Breast epithelium (tissue), 4 donors: ENCODE measurements at regions not wholly inside any gene's neighbourhood (a gene's known extent, or its start where the extent isn't known, plus 50 kb on each side); places are given as distances from the start of the nearest gene placed in this dataset.
"Not testable (repeated sequence)": the region's sequence is repeated elsewhere in the genome, so short reads cannot be mapped to it uniquely, and the experiment has no call there.

ENCODE experiments used
- DNase-seq, 2 donors: peaks; one replicate each; pipeline ENCODE4 v3.0.0-alpha.2; 2019; ENCODE audit warnings: low spot score in 2 of 2
- H3K27ac ChIP-seq, 2 donors: fragments of 200-600 bp; sonication (generic) in 1 of 2; one replicate each; pipeline ENCODE4 v1.5.1; 2016 to 2019; ENCODE audit warnings: mild to moderate bottlenecking in 1 of 2
- H3K27me3 ChIP-seq, 2 donors: fragments of 200-600 bp; sonication (generic) in 1 of 2; one replicate each; pipeline versions ENCODE4 v1.5.1 to v1.6.0; 2017 to 2019; ENCODE audit warnings: control low read depth in 1 of 2, mild to moderate bottlenecking in 1 of 2
- H3K36me3 ChIP-seq: fragments of 200-600 bp; one replicate; pipeline ENCODE4 v1.5.1; 2019
- H3K4me1 ChIP-seq, 2 donors: fragments of 200-600 bp; sonication (generic); one replicate each; pipeline ENCODE4 v1.5.1; 2016 to 2019; ENCODE audit warnings: control low read depth in 1 of 2
- H3K4me3 ChIP-seq, 3 donors: fragments of 200-600 bp; sonication (generic); 1 replicate in 2 of 3; 2 replicates in 1 of 3; pipeline ENCODE4 v1.5.1; 2016 to 2019; ENCODE audit warnings: mild to moderate bottlenecking in 3 of 3, moderate library complexity in 2 of 3
- H3K9me3 ChIP-seq, 2 donors: fragments of 200-600 bp; sonication (generic) in 1 of 2; one replicate each; pipeline ENCODE4 v1.5.1; 2016 to 2019; ENCODE audit warnings: control low read depth in 1 of 2
- POLR2A ChIP-seq: fragments of 450-650 bp; IDR thresholded peaks from one replicate; pipeline ENCODE4 v1.6.1; 2016; ENCODE audit warnings: antibody characterized with exemption, mild to moderate bottlenecking, moderate library complexity
- POLR2AphosphoS5 ChIP-seq, 3 donors: sonication (generic); formaldehyde crosslinking; IDR thresholded peaks; one replicate each; pipeline ENCODE4 v1.6.1; 2017; ENCODE audit warnings: antibody characterized with exemption in 3 of 3
- intact Hi-C: fragments of 100-400 bp; cut with DNase I; formaldehyde crosslinking; loops from one replicate; pipeline ENCODE4 v1.15.1; 2023; ENCODE audit warnings: low total_unique reads
- TF ChIP-seq, protein P1 (sequence below), 3 donors: fragments of 450-650 bp; IDR thresholded peaks; one replicate each; pipeline ENCODE4 v1.5.1; 2016 to 2017; ENCODE audit warnings: antibody characterized with exemption in 3 of 3, mild to moderate bottlenecking in 3 of 3, moderate library complexity in 3 of 3

DNA sequence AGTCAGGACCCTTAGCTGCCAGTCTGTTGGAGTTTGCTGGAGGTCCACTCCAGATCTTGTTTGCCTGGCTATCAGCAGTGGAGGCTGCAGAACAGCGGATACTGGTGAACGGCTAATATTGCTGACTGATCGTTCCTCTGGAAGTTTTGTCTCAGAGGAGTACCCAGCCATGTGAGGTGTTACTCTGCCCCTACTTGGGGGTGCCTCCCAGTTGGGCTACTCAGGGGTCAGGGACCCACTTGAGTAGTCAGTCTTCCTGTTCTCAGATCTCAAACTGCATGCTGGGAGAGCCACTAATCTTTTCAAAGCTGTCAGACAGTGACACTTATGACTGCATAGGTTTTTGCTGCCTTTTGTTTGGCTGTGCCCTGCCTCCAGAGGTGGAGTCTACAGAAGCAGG, 160.5 kb downstream of the OR4A47 start:
- H3K4me3 ChIP-seq, H3K27ac ChIP-seq, DNase-seq, intact Hi-C loops, H3K36me3 ChIP-seq, H3K27me3 ChIP-seq, H3K4me1 ChIP-seq: not testable (repeated sequence)
- peaks cover 5 to 34% of the 10 kb centered on the region in 2 donors for H3K9me3 ChIP-seq

DNA sequence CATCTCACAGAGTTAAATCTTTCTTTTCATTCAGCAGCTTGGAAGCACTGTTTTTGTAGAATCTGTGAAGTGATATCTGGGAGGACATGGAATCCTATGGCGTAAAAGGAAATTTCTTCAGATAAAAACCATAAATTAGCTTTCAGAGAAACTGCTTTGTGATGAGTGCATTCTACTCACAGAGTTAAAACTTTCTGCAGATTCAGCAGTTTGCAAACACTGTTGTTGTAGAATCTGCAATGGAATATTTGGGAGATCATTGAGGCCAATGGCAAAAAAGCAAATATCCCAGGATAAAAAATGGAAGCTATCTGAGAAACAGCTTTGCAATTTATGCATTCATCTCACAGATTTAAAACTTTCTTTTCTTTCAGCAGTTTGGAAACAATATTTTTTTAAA, 180.6 kb downstream of the OR4A47 start:
- intact Hi-C loops, result no loop called here
- peaks cover 30 to 97% of the 10 kb centered on the region in 2 donors for H3K9me3 ChIP-seq
- DNase-seq, result no peak
- H3K36me3 ChIP-seq, result no peaks in the 10 kb centered on the region
- H3K27me3 ChIP-seq, result no peaks in the 10 kb centered on the region
- no peaks in the 10 kb centered on the region for H3K4me1 ChIP-seq
- no peak overlapping the region for H3K27ac ChIP-seq
- H3K4me3 ChIP-seq, result no peak overlapping the region
- TF ChIP-seq POLR2A (no peak), POLR2AphosphoS5 (IDR thresholded peaks at IDR 0.05) (no peak)
- TF ChIP-seq, protein P1, sequence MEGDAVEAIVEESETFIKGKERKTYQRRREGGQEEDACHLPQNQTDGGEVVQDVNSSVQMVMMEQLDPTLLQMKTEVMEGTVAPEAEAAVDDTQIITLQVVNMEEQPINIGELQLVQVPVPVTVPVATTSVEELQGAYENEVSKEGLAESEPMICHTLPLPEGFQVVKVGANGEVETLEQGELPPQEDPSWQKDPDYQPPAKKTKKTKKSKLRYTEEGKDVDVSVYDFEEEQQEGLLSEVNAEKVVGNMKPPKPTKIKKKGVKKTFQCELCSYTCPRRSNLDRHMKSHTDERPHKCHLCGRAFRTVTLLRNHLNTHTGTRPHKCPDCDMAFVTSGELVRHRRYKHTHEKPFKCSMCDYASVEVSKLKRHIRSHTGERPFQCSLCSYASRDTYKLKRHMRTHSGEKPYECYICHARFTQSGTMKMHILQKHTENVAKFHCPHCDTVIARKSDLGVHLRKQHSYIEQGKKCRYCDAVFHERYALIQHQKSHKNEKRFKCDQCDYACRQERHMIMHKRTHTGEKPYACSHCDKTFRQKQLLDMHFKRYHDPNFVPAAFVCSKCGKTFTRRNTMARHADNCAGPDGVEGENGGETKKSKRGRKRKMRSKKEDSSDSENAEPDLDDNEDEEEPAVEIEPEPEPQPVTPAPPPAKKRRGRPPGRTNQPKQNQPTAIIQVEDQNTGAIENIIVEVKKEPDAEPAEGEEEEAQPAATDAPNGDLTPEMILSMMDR (IDR thresholded peaks at IDR 0.05), result no peak

DNA sequence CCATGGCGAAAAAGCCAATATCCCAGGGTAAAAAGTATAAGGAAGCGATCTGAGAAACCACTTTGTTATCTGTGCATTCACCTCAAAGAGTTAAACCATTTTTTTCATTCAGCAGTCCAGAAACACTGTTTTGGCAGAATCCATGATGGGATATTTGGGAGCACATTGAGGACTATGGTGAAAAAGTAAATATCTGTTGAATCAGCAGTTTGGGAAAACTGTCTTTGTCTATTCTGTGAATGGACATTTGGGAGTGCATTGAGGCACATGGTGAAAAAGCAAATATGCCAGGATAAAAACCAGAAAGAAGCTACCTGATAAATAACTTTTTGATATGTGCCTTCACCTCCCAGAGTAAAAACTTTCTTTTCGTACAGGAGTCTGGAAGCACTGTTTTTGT, 187.4 kb downstream of the OR4A47 start:
- Histone ChIP-seq H3K4me1 (no peaks in the 10 kb centered on the region), H3K36me3 (no peaks in the 10 kb centered on the region), H3K27ac (no peak overlapping the region), H3K27me3 (no peaks in the 10 kb centered on the region), H3K9me3 (peaks cover 28 to 79% of the 10 kb centered on the region in 2 donors), H3K4me3 (no peak overlapping the region)
- TF ChIP-seq POLR2A (no peak), POLR2AphosphoS5 (IDR thresholded peaks at IDR 0.05) (no peak)
- TF ChIP-seq, protein P1 (IDR thresholded peaks at IDR 0.05), result no peak
- intact Hi-C loops, result no loop called here
- no peak for DNase-seq

DNA sequence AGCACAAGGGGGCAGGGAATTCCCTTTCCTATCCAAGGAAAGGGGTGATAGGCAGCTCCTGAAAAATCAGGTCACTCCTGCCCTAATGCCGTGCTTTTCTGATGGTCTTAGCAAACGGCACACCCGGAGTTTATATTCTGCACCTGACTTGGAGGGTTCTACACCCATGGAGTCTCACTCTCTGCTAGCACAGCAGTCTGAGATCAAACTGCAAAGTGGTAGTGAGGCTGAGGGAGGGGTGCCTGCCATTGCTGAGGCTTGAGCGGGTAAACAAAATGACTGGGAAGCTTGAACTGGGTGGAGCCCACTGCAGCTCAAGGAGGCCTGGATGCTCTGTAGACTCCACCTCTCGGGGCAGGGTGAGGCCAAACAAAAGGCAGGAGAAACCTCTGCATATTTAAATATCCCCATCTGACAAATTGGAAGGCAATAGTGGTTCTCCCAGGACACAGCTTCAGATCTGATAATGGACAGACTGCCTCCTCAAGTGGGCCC, 194.7 kb downstream of the OR4A47 start:
- TF ChIP-seq, protein P1 (IDR thresholded peaks at IDR 0.05), result no peak
- TF ChIP-seq POLR2A (no peak), POLR2AphosphoS5 (IDR thresholded peaks at IDR 0.05) (no peak)
- no peak for DNase-seq
- Histone ChIP-seq H3K27me3 (no peaks in the 10 kb centered on the region), H3K9me3 (peaks cover 11 to 37% of the 10 kb centered on the region in 2 donors), H3K36me3 (no peaks in the 10 kb centered on the region), H3K4me3 (no peak overlapping the region), H3K4me1 (no peaks in the 10 kb centered on the region), H3K27ac (no peak overlapping the region)
- intact Hi-C loops, result no loop called here

DNA sequence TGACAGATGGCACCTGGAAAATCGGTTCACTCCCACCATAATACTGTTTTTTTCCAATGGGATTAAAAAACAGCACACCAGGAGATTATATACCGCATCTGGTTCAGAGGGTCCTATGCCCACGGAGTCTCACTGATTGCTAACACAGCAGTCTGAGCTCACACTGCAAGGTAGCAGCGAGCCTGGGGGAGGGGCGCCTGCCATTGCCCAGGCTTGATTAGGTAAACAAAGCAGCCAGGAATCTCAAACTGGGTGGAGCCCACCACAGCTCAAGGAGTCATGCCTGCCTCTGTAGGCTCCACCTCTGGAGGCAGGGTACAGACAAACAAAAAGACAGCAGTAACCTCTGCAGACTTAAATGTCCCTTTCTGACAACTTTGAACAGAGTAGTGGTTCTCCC, 240.9 kb downstream of the OR4A47 start:
- H3K36me3 ChIP-seq, H3K4me1 ChIP-seq, H3K27me3 ChIP-seq, DNase-seq, H3K27ac ChIP-seq, intact Hi-C loops, H3K4me3 ChIP-seq: not testable (repeated sequence)
- H3K9me3 ChIP-seq, result peaks cover 6 to 54% of the 10 kb centered on the region in 2 donors

DNA sequence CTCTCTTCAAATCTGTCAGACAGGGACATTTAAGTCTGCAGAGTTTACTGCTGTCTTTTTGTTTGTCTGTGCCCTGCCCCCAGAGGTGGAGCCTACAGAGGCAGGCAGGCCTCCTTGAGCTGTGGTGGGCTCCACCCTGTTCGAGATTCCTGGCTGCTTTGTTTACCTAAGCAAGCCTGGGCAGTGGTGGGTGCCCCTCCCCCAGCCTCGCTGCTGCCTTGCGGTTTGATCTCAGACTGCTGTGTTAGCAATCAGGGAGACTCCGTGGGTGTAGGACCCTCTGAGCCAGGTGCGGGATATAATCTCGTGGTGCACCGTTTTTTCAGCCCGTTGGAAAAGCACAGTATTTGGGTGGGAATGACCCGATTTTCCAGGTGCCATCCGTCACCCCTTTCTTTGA, 233.6 kb downstream of the TRIM51G start:
- H3K4me3 ChIP-seq, intact Hi-C loops, H3K27me3 ChIP-seq, H3K27ac ChIP-seq, DNase-seq, H3K4me1 ChIP-seq, H3K36me3 ChIP-seq: not testable (repeated sequence)
- H3K9me3 ChIP-seq, result peaks cover 4 to 21% of the 10 kb centered on the region in 2 donors
